Breast epithelium (tissue), 4 donors: ENCODE measurements at regions not wholly inside any gene's neighbourhood (a gene's known extent, or its start where the extent isn't known, plus 50 kb on each side); places are given as distances from the start of the nearest gene placed in this dataset.

Source experiments
- DNase-seq, 2 donors: peaks; one replicate each; pipeline ENCODE4 v3.0.0-alpha.2; 2019; ENCODE audit warnings: low spot score in 2 of 2
- H3K27ac ChIP-seq, 2 donors: fragments of 200-600 bp; sonication (generic) in 1 of 2; one replicate each; pipeline ENCODE4 v1.5.1; 2016 to 2019; ENCODE audit warnings: mild to moderate bottlenecking in 1 of 2
- H3K27me3 ChIP-seq, 2 donors: fragments of 200-600 bp; sonication (generic) in 1 of 2; one replicate each; pipeline versions ENCODE4 v1.5.1 to v1.6.0; 2017 to 2019; ENCODE audit warnings: control low read depth in 1 of 2, mild to moderate bottlenecking in 1 of 2
- H3K36me3 ChIP-seq: fragments of 200-600 bp; one replicate; pipeline ENCODE4 v1.5.1; 2019
- H3K4me1 ChIP-seq, 2 donors: fragments of 200-600 bp; sonication (generic); one replicate each; pipeline ENCODE4 v1.5.1; 2016 to 2019; ENCODE audit warnings: control low read depth in 1 of 2
- H3K4me3 ChIP-seq, 3 donors: fragments of 200-600 bp; sonication (generic); 1 replicate in 2 of 3; 2 replicates in 1 of 3; pipeline ENCODE4 v1.5.1; 2016 to 2019; ENCODE audit warnings: mild to moderate bottlenecking in 3 of 3, moderate library complexity in 2 of 3
- H3K9me3 ChIP-seq, 2 donors: fragments of 200-600 bp; sonication (generic) in 1 of 2; one replicate each; pipeline ENCODE4 v1.5.1; 2016 to 2019; ENCODE audit warnings: control low read depth in 1 of 2
- CTCF ChIP-seq, 3 donors: fragments of 450-650 bp; IDR thresholded peaks; one replicate each; pipeline ENCODE4 v1.5.1; 2016 to 2017; ENCODE audit warnings: antibody characterized with exemption in 3 of 3, mild to moderate bottlenecking in 3 of 3, moderate library complexity in 3 of 3
- POLR2A ChIP-seq: fragments of 450-650 bp; IDR thresholded peaks from one replicate; pipeline ENCODE4 v1.6.1; 2016; ENCODE audit warnings: antibody characterized with exemption, mild to moderate bottlenecking, moderate library complexity
- POLR2AphosphoS5 ChIP-seq, 3 donors: sonication (generic); formaldehyde crosslinking; IDR thresholded peaks; one replicate each; pipeline ENCODE4 v1.6.1; 2017; ENCODE audit warnings: antibody characterized with exemption in 3 of 3
- intact Hi-C: fragments of 100-400 bp; cut with DNase I; formaldehyde crosslinking; loops from one replicate; pipeline ENCODE4 v1.15.1; 2023; ENCODE audit warnings: low total_unique reads

- Histone ChIP-seq H3K4me1 (no peaks in the 10 kb centered on the region), H3K27me3 (no peaks in the 10 kb centered on the region)
- TF ChIP-seq POLR2A (no peak), CTCF (IDR thresholded peaks at IDR 0.05) (no peak), POLR2AphosphoS5 (IDR thresholded peaks at IDR 0.05) (no peak)
These were observed 135.0 kb downstream of the IDS start for GRCh38 chrX:149370097-149370496.

GRCh38 chrX:149365552-149365951 lies 139.6 kb downstream of the IDS start:
- no peaks in the 10 kb centered on the region for H3K9me3 ChIP-seq
- H3K27ac ChIP-seq = no peak overlapping the region
- H3K4me1 ChIP-seq = no peaks in the 10 kb centered on the region
- peaks cover 0 to 7% of the 10 kb centered on the region in 2 donors for H3K27me3 ChIP-seq
- DNase-seq = no peak
- intact Hi-C loops = no loop called here
- H3K36me3 ChIP-seq = no peaks in the 10 kb centered on the region
- no peak overlapping the region for H3K4me3 ChIP-seq
- TF ChIP-seq CTCF (IDR thresholded peaks at IDR 0.05) = no peak
- no peak for TF ChIP-seq POLR2AphosphoS5 (IDR thresholded peaks at IDR 0.05)
- TF ChIP-seq POLR2A = no peak

More at GRCh38 chrX:149370097-149370496, 135.0 kb downstream of the IDS start:
- intact Hi-C loops = no loop called here
- no peaks in the 10 kb centered on the region for H3K36me3 ChIP-seq
- H3K4me3 ChIP-seq = no peak overlapping the region
- DNase-seq = no peak
- H3K9me3 ChIP-seq = no peaks in the 10 kb centered on the region
- no peak overlapping the region for H3K27ac ChIP-seq

GRCh38 chrX:149365061-149365460 lies 140.0 kb downstream of the IDS start:
- Histone ChIP-seq H3K27ac (no peak overlapping the region), H3K36me3 (no peaks in the 10 kb centered on the region), H3K9me3 (no peaks in the 10 kb centered on the region), H3K4me3 (no peak overlapping the region), H3K27me3 (peaks cover 0 to 7% of the 10 kb centered on the region in 2 donors), H3K4me1 (no peaks in the 10 kb centered on the region)
- intact Hi-C loops = no loop called here
- no peak for DNase-seq
- no peak for TF ChIP-seq POLR2AphosphoS5 (IDR thresholded peaks at IDR 0.05)
- TF ChIP-seq CTCF (IDR thresholded peaks at IDR 0.05) = no peak
- TF ChIP-seq POLR2A = no peak

- DNase-seq = no peak
- Histone ChIP-seq H3K4me1 (no peaks in the 10 kb centered on the region), H3K9me3 (peaks cover 0 to 3% of the 10 kb centered on the region in 2 donors), H3K27ac (no peak overlapping the region), H3K27me3 (peaks cover 0 to 7% of the 10 kb centered on the region in 2 donors), H3K4me3 (no peak overlapping the region), H3K36me3 (no peaks in the 10 kb centered on the region)
- intact Hi-C loops = no loop called here
- TF ChIP-seq POLR2AphosphoS5 (IDR thresholded peaks at IDR 0.05) (no peak), POLR2A (no peak), CTCF (IDR thresholded peaks at IDR 0.05) (no peak)
These were observed 141.1 kb downstream of the IDS start for GRCh38 chrX:149363965-149364364.

- H3K4me3 ChIP-seq = no peak overlapping the region
- intact Hi-C loops = no loop called here
- peaks cover 0 to 3% of the 10 kb centered on the region in 2 donors for H3K9me3 ChIP-seq
- no peak for DNase-seq
- no peaks in the 10 kb centered on the region for H3K36me3 ChIP-seq
- peaks cover 0 to 9% of the 10 kb centered on the region in 2 donors for H3K27me3 ChIP-seq
- no peak overlapping the region for H3K27ac ChIP-seq
- TF ChIP-seq POLR2AphosphoS5 (IDR thresholded peaks at IDR 0.05) (no peak), CTCF (IDR thresholded peaks at IDR 0.05) (no peak), POLR2A (no peak)
- no peaks in the 10 kb centered on the region for H3K4me1 ChIP-seq
These were observed 158.8 kb downstream of the IDS start for GRCh38 chrX:149346306-149346705.
